ENCODE measurements at regions not wholly inside any gene's neighbourhood (a gene's known extent, or its start where the extent isn't known, plus 50 kb on each side); places are given as distances from the start of the nearest gene placed in this dataset.
"Not testable (repeated sequence)": the region's sequence is repeated elsewhere in the genome, so short reads cannot be mapped to it uniquely, and the experiment has no call there.

DNA sequence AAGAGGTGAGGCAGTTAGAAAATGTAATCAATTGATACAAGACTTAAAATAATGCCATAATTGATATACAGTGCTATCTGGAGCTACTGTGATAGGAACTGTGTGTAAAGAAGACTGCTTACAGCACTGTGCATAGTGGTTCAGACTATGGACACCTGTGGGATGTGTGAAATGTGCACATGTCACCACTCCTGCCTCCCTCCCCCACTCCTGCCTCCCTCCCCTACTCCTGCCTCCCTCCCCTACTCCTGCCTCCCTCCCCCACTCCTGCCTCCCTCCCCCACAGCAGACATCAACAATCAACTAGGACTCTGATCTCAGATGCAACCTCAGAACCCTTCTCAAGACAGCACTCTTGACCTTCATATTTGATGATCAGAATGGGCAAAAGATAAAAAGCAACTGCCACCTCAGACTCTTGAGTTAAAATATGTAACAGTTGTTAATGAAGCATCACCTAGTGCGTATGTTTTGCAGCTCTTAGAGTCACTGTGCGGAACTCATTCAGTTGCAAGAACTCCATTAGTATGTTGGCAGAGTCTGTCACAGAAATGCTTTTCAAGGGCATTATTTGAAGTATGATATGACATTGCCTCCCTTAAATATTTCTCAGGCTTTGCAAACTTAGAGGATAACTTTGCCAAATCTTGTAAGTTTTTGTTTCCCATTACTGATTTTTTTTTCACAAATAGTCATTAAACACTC, 255.2 kb upstream of the DDHD1 start:
- no peak for DNase-seq (ENCODE audit: low read depth in 2 of 2)

DNA sequence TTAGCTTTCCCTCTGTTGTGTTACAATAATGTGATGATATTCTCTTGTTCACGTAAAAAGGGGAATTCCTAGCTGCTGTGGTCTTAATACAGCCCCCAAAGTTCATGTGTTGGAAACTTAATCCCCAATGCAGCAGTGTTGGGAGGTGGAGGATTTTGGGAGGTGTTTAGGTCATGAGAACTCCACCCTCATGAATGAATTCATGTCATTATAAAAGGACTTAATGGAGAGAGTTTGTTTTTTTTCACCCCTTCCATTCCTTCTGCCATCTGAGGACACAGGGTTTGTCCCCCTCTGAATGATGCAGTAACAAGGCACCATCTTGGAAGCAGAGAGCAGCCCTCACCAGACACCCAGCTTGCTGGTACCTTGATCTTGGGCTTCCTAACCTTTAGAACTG, 253.4 kb upstream of the DDHD1 start:
- DNase-seq (ENCODE audit: low read depth in 2 of 2), result no peak

DNA sequence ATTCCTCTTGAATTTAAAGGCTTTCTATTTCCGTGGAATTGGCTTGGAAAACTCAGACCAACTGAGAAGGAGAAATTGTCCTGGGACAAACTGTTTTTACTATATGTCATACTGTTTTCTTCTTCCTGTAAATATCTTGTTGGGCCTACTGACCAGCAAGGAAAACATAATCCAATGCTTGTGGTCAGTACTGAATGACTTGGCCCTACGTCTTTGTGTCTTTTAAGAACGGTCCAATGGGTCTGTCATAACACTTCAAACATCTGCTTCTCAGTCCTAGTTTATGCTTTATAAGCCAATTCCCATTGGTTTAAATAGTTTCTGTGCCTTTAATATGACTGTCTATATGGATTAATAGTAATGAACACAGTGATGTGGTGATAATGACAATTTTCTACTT, 248.5 kb upstream of the DDHD1 start:
- DNase-seq (ENCODE audit: low read depth in 2 of 2), result no peak

DNA sequence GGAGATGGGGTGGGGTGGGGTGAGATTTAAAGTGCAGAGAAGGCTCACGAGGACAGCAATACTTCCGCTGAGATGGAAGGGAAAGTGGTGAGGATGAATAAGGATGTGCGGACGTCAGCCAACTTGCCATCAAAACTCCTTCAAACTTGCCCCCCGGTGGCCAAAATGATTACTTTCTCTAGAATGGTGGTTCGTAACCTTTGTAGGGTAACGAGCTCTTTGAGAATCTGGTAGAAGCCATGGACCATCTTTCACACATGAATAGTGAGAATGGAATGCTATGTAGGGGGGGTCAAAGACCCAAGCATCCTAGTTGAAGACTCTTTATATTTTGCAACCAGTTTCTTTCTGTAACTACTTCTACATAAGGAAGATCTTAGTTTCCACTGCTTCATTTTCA, 245.9 kb upstream of the DDHD1 start:
- peak in 1 of 2 donors; percentile 4 for DNase-seq (ENCODE audit: low read depth in 2 of 2)

DNA sequence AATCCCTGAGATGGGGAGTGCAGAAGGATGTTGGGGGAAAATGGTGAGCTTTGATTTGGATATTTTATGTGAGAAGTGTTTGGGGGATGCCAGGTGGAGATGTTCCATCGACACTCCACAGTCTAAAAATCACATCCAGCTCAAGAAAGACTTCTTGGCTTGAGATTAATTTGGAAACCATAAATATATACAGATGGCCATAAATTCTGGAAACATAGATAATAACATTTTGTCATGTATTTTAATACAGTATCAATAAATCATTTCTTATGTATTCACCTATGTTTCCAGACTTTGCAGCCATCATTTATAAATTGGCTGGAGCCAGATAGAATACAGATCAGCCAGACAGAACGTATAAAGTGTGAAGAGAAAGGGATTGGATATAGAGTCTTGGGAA, 245.5 kb upstream of the DDHD1 start:
- no peak for DNase-seq (ENCODE audit: low read depth in 2 of 2)

DNA sequence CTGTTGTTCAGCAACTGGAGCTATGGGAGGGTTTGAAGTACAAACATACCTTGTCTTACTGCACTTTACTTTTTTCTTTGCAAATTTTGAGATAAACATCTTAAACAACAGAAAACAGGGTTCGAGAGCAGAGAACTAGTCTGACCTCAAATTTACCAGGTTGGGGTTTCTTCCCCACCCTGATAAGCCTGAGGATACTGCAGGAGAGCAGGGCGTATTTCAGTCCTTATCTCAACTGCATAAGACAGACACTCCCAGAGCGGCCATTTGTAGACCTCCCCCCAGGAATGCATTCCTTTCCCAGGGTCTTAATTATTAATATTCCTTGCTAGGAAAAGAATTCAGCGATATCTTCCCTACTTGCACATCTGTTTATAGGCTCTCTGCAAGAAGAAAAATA, 242.1 kb upstream of the DDHD1 start:
- not testable (repeated sequence) for DNase-seq (ENCODE audit: low read depth in 2 of 2)

DNA sequence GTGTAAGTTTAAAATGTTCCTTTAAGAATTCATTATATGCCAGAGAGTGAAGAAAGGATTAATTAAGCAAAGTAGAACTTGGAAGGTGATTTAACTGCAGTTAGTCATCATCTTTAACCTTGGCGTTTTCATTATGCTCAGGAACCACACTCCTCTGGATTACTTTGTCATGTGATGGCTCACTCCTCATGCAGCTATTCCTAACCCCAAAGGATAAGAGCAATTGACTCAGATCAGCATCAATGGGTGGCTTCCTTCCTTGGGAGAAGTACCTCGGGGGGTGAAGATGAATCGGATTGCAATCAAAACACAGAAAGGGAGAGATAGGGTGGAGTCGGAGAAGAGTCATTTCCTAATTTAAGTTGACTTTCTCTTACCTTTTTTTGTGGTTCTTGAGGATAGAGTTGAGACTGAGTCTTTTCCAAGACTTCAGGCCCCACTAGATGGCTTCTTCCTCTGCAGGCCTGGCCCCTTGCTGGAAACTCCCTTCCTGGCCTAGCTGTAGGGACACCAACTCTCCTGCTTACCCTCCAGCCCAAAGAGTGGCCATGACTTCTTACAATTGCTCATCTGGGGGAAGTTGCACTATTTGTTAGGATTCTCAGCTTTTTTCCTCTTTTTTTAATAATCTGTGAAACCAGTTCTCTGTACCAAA, 238.6 kb upstream of the DDHD1 start:
- DNase-seq (ENCODE audit: low read depth in 2 of 2), result peak in 1 of 2 donors; percentile 41

DNA sequence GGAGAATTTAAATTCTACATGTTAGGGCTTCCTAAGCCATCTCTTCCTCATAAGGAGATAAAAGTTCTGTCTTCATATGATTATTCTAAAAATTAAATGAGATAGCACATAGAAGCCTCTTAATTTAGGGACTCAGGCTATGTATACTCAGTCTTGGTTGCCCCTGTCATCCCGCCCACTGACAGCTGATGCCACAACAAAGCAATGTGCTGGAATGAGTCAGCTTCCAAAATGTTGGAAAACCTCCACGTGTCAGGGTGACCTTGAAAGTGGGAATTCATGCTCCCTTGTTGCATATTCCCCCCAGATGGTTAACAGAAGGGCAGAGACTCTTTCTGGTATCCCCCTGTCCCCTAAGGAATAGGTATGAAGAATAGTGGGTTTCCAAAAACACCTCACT, 238.0 kb upstream of the DDHD1 start:
- peak; percentile 22 to 46 for DNase-seq (ENCODE audit: low read depth in 2 of 2)

DNA sequence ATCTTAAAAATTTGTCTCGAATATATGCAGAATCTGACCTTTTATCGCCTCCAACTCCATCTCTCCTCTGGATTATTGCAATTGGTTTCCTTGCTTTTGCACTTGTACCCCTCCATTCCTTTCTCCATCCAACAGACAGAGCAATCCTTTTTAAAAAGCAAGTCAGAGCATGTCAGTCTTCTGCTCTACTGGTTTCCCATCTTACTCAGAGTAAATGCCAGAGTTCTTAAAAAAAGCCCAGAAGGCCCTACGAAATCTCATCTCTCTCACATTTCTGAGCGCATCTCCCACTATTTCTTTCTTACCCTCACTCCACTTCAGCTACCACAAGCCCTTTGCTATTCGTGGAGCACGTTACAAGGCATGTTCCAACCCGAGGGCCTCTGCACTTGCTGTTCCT, 236.9 kb upstream of the DDHD1 start:
- DNase-seq (ENCODE audit: low read depth in 2 of 2), result no peak

DNA sequence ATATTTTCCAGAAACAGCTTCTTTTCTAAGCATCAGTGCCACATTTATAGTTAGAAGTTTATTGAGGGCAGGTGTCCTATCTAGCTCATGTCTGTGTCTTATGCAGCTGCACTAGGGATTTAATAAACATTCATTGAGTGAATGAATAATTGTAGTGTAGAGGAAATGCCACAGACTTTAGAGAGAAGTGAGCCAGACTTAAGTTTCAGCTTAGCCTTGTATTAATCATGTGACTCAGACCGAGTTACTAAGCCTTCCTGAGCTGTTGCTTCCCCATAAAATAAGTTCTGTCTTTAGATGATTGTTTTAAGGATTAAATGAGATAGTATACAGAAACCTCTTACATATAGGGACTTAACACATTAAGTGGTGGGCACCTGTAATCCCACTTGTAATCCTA, 236.1 kb upstream of the DDHD1 start:
- DNase-seq (ENCODE audit: low read depth in 2 of 2), result peak in 1 of 2 donors; percentile 57

DNA sequence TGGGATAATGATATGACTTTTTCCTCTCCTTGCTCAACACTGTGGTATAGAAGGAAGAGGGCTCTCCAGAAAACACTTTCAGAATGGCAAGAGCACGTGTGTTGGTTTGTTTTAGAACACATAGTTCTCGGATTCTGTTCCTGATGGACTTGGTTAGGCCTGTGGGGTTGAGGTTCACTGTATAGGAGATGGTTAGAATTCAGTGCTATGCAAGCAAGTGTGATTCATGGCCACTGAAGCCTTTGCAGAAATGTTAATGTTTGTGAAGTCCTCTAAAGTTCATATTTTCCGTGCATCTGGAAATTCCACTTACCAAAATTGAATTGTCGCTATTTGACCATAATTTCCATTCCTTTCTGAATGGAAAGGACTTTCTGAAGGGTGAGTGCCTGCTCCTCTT, 233.2 kb upstream of the DDHD1 start:
- DNase-seq (ENCODE audit: low read depth in 2 of 2), result no peak

DNA sequence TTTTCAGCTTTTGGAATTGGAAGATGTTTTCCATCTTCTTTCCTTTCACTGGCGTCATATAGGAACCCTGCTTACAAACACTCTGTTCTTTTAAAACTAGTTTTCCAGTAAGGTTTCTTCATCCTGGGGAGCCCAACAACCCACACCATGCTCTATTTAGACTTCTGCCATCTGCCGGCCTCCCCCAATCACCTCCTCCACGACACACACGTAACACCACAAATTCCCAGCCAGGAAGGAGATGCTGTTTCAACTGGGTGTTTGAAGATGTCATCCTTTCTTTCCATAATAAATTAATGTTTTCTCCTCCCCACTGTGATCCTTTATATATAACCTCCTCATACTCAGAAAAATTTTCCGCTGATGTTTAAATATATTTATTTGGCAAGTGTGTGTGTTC, 231.4 kb upstream of the DDHD1 start:
- no peak for DNase-seq (ENCODE audit: low read depth in 2 of 2)

DNA sequence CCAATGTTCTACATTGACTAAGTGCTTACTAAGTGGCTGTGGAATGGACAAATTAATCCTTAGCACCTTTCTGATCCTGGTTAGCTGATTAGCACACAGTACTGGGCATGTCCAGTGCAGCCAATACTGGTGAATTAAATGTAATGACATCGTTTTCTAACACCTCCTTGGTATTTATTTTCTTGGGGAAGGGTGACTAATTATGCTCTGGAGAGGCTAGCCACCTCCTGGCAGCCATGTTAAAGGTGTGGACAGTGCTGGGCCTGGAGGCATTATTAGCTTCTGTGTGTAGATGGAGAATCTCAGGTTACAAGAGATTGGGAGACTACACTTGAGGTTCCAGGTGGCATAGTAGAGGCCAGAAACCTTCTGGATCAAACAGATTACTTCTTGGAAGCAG, 230.9 kb upstream of the DDHD1 start:
- DNase-seq (ENCODE audit: low read depth in 2 of 2), result no peak

DNA sequence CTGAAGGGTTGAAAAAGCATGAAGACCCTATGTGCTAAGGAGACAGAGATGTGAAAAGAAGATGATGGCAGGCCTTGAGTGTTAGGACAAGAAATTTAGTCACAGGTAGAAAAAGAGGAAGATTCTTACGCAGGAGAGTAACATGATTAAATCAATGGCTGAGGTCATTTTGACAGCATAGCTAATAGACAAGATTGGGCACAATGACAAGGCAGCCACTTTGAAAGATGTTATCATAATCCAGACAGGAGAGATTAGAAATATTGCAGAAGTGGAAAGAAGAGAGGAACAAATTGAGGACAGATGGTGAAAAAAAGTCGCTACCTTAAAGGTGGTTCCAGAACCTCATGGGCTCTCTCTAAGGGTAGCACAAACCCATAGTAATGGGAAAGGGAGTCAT, 228.8 kb upstream of the DDHD1 start:
- DNase-seq (ENCODE audit: low read depth in 2 of 2), result no peak

DNA sequence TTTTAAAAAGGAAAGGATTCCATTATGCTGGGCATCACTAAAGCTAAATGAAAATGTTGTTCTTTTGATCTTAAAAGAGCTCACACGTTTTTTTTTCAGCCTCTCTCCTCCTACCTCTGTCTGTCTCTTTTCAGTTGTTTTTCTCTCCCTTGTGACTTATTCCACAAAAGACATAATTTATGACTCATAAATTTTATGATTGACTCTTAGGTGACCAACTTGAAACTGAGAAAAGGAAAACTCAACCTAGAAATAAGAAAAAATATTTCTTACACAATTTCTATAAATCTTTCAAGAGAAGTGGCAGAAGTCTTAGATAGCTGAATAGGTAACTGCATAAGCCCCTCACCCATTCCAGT, 227.7 kb upstream of the DDHD1 start:
- no peak for DNase-seq (ENCODE audit: low read depth in 2 of 2)

DNA sequence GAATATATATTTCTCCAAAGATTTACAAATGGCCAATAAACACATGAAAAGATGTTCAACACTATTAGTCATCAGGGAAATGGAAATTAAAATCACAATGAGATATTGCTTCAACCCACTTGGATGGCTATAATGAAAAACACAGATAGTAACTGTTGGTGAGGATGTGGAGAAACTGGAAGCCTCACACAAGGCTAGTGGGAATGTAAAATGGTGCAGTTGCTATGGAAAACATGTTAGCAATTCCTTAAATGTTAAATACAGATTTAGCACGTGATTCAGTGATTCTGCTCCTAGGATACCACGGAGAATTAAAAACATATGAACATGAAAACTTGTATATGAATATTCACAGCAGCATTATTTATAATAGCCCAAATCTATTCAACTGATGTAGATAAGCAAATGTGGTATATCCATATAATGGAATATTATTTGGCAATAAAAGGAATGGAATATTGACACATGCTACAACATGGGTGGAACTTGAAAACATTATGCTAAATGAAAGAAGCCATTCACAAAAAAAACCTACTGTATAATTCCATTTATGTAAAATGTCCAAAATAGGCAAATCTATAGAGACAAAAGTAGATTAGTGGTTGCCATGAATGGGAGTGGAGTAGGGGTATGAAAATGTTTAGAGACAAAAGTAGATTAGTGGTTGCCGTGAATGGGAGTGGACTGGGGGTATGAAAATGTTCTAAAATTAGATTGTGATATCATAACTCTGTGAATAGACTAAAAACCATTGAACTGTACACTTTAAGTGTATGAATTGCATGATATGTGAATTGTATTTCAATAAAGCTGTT, 227.1 kb upstream of the DDHD1 start:
- no peak for DNase-seq (ENCODE audit: low read depth in 2 of 2)

DNA sequence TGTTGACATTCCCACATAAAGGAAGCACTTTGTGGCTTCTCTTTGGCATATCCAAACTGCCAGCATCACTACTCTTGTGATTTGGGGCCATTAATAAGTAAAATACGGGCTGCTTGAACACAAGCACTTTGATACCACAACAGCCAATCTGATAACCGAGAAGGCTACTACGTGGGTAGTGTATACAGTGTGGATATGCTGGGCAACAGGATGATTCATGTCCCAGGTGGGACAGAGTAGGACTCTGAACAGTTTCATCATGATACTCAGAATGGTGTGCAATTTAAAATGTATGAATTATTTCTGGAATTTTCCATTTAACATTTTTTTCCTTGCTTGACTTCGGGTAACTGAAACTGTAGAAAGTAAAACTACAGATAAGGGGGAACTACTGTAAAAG, 225.0 kb upstream of the DDHD1 start:
- DNase-seq (ENCODE audit: low read depth in 2 of 2), result no peak

DNA sequence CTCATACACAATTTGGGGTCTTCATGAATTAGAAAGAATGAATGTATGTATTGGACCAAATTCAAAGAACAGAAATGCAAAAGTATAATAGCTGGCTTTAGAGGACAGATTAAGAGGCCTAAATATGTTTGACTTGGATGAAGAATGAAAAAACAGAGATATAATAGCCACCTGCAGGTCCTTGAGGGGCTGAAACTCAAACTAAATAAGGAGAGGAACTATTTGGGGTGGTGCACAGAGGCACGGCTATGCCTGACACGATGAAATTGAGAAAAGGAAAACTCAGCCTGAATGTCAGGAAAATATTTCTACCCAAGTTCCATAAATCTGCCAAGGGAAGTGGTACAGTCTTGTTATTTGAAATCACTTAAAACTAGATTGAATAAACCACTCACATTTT, 222.9 kb upstream of the DDHD1 start:
- no peak for DNase-seq (ENCODE audit: low read depth in 2 of 2)

DNA sequence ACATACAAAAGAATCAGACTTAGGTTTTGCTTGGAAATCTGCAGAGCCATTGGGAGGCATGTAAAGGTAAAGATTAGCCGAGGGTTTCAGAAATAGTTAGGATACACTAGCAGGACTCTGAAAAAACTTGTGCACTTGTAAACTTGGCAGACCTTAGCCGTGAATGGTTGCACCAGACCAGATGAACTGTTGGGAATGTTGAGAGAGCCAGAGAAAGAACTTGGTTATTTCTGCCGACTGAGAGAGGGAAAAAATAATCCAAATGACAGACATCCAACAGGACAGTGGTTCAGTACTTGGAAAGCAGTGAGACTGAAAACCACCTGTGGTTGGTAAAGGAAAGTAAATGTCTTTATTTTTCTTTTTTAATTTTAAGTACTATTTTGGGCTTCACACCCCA, 222.5 kb upstream of the DDHD1 start:
- DNase-seq (ENCODE audit: low read depth in 2 of 2), result no peak

DNA sequence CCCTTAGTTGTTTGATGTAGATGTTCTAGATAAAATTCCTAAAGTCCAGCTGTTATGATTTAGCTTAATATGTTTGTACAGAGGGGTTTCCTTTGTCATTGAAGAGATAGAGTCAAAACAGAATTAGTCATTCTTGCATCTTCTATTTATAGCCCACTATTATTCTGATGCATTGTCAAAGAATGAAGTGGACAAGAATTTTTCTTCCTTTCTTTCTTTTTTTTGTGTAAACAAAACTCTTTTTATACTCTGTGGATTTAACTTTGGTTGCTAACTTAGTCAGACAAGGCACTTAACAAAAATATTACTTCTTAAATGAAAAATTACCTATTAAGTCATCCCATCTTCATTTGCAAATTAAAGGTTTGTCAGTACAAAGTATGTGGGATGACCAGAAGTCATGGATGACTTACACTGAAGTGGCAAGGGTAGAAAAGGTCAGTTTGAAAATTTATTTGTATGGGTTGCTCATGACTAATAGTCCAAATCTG, 215.6 kb upstream of the DDHD1 start:
- peak; percentile 50 to 62 for DNase-seq (ENCODE audit: low read depth in 2 of 2)

DNA sequence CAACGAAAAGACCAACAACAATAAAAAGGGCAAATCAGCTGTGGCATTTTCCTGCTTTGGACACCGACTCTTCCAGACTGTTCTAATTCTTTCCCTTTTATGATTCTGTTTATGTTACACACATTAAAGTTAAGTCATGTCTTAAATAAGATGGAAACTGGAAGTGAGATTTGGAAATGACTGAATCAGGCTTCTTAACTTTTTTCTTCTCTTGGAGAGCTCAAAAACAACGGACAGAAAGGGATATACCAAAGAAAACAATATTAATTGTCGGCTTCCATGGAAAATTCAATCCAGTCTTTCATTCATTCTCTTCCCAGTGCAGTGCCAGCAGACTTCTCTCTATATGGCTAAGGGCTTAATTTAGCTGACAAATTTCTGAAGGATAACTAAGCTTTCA, 214.9 kb upstream of the DDHD1 start:
- peak in 1 of 2 donors; percentile 21 for DNase-seq (ENCODE audit: low read depth in 2 of 2)

DNA sequence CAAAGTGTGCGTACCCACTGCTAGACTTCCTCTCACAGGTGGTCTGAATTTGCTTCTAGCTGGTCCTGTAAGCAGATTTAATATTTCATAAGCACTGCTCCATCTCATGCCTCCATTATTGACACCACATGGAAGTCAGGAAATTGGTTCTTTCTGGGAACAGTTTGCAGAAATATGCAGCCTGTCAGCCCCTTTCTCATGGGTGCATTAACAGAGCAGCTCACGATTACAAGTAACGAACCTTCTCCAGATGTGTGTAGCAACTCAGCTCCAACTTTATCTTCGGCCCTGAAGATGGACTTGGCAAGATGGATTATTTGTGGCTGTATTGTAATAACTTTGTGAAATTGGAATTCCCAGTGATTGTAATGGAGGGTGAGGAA, 214.5 kb upstream of the DDHD1 start:
- DNase-seq (ENCODE audit: low read depth in 2 of 2), result peak in 1 of 2 donors; percentile 2

All from lung microvascular endothelial cell (primary cell).